ENCODE measurements at regions not wholly inside any gene's neighbourhood (a gene's known extent, or its start where the extent isn't known, plus 50 kb on each side); places are given as distances from the start of the nearest gene placed in this dataset.
"Not testable (repeated sequence)": the region's sequence is repeated elsewhere in the genome, so short reads cannot be mapped to it uniquely, and the experiment has no call there.

- ATAC-seq, result no peak
These were observed 487.0 kb upstream of the PROK2 start for GRCh38 chr3:72271923-72272322.

- ATAC-seq, result no peak
These were observed 486.3 kb upstream of the PROK2 start for GRCh38 chr3:72271216-72271615.

- no peak for ATAC-seq
These were observed 485.8 kb upstream of the PROK2 start for GRCh38 chr3:72270730-72271129.

GRCh38 chr3:72270072-72270681, 485.2 kb upstream of the PROK2 start:
- peak in 1 of 2 donors; percentile 25 for ATAC-seq

- no peak for ATAC-seq
These were observed 484.5 kb upstream of the PROK2 start for GRCh38 chr3:72269475-72269874.

- not testable (repeated sequence) for ATAC-seq
These were observed 482.1 kb upstream of the PROK2 start for GRCh38 chr3:72266921-72267524.

GRCh38 chr3:72266016-72266370, 481.0 kb upstream of the PROK2 start:
- ATAC-seq, result peak in 1 of 2 donors; percentile 34

- ATAC-seq, result peak in 1 of 2 donors; percentile 58
These were observed 480.5 kb upstream of the PROK2 start for GRCh38 chr3:72265256-72266015.

GRCh38 chr3:72263223-72263990, 478.5 kb upstream of the PROK2 start:
- ATAC-seq, result no peak

- ATAC-seq, result no peak
These were observed 477.8 kb upstream of the PROK2 start for GRCh38 chr3:72262736-72263135.

- no peak for ATAC-seq
These were observed 476.9 kb upstream of the PROK2 start for GRCh38 chr3:72261566-72262564.

GRCh38 chr3:72260588-72260910, 475.6 kb upstream of the PROK2 start:
- ATAC-seq, result no peak

GRCh38 chr3:72259755-72260587, 475.0 kb upstream of the PROK2 start:
- peak; percentile 85 to 86 for ATAC-seq

- ATAC-seq, result no peak
These were observed 473.6 kb upstream of the PROK2 start for GRCh38 chr3:72258361-72259141.

- ATAC-seq, result no peak
These were observed 472.8 kb upstream of the PROK2 start for GRCh38 chr3:72257738-72258137.

GRCh38 chr3:72257203-72257602, 472.3 kb upstream of the PROK2 start:
- no peak for ATAC-seq

GRCh38 chr3:72256716-72257115, 471.8 kb upstream of the PROK2 start:
- no peak for ATAC-seq

GRCh38 chr3:72255791-72256559, 471.0 kb upstream of the PROK2 start:
- ATAC-seq, result peak in 1 of 2 donors; percentile 16

GRCh38 chr3:72255191-72255590, 470.2 kb upstream of the PROK2 start:
- no peak for ATAC-seq

- ATAC-seq, result no peak
These were observed 469.5 kb upstream of the PROK2 start for GRCh38 chr3:72254483-72254882.
